ENCODE measurements at regions not wholly inside any gene's neighbourhood (a gene's known extent, or its start where the extent isn't known, plus 50 kb on each side); places are given as distances from the start of the nearest gene placed in this dataset.
"Not testable (repeated sequence)": the region's sequence is repeated elsewhere in the genome, so short reads cannot be mapped to it uniquely, and the experiment has no call there.

DNA sequence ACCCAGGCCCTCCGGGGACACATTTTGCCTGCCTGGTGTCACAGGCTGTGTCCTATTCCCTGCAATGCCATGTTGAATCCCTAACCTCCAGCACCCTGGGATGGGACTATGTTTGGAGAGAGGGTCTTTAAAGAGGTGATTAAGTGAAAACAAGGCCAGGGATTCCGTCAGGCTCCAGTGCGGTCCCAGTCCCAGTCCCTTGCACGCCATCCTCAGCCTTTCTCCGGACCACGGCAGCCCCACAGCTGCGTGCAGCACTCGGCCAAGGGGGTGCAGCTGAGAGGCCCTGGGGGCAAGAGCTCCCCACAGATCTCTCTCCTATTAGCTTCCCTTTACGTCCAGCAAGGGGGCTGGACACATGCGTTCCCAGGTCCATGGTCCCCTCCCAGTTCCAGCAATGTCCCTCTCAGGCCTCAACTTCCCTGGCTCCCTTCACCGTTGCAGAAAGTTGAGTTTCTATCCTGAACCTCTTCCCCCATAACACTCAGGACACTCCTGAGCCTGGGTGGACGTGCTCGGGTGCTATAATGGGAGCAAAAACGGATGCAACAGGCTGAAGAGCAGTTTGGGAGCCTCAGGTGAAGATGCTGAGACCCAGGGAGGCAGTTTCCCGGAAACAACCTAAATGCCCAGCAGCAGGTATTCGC, 1422.7 kb downstream of the BRD1 start:
- DNase-seq, result no peak

DNA sequence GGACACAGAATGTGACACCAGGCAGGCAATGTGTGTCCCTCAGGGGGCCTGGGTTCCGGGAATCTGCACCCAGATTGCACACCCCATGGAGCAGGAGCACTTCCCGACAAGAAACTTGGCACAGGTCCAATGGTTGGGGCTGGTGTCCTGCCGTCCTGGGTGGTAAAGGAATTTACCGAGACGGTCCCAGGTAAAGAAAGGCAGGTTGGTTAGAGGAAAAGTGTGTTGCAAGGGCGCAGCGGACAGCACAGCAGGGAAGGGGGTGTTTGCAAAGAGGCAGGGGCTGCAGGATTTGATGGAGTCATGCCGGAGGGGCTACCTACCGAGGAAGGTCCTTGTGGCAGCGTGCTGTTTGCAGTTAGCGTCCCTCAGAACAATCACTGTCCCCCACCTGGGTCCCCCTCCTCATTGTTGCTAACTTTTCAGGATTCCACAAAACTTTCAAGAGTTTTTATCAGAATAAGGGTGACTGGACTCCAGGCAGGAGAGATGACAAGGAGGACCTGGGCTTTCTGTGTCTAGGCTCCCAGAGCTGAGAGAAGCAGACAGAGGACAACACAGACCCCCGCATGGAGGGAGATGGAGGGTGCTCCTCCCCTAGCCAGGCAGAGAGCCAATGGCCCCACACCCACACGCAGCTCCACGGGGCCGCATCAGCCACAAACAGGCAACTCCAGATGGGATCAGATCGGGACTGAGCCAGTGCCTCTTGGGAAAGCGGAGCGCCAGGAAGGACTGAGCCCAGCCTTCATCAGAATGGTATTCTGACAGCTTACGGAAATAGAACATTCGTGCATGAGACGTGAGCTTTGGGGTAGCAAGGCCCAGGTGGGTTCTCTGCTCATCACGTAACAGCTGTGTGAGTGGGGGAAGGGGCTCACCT, 1423.9 kb downstream of the BRD1 start:
- no peak for DNase-seq

DNA sequence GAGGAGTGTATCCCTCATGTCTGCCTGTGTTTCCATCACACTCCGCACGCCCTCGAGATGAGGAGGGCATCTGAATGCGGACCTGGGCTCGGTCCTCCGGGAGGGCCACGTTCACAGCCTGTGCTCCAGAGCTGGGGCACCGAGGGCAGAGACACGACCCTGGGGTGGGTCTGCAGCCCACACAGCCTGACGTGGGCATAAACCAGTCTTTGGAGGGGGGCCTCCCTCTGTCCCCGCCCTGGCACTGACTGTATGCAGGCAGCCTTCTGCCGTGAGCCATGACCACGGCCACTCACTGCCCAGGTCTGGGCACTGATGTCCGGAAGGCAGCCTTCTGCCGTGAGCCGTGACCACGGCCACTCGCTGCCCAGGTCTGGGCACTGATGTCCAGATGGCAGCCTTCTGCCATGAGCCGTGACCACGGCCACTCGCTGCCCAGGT, 1425.1 kb downstream of the BRD1 start:
- DNase-seq, result no peak

DNA sequence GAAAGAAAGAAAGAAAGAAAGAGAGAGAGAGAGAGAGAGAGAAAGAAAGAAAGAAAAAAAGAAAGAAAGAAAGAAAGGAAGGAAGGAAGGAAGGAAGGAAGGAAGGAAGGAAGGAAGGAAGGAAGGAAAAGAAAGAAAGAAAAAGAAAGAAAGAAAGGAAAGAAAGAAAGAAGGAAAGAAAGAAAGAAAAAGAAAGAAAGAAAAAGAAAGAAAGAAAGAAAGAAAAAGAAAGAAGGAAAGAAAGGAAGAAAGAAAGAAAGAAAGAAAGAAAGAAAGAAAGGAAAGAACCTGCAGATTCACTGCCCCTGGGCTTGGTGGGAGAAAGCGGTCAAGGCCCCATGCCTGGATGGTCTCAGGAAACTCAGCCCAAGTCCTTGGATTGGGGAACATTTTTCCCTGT, 1426.2 kb downstream of the BRD1 start:
- DNase-seq, result not testable (repeated sequence)

DNA sequence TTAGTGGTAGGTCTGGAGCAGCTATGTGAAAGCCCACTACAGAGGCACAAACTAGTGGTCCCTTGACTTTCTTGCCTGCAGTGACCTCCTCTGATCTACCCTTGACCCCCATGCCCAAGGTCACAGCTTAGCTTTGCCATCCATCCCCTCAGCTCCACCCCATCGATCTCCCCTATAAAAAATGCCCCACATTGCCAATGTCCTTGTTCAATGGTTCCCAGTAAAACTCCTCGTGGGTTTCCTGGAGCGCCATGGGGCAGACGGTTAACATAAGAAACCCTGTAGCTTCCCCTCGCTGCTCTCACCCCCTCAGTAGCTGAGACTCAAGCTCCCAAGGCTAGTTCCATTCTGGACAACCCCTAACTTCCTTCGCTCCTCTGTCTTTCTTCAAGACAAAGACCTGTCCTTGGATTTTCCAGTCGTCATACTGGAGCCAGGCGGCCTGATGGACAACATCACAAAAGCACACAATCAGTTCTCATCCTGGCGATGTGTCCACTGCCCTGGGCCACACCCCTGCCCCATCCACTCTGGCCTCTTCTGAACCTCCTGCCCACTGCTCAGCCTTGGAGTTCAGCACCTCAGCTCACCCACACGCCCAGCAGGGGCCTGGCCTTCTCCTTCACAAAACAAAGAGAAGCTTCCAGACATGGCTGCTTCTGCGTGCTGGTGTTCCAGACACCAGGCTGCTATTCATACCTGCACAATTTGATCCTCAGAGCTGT, 1429.3 kb downstream of the BRD1 start:
- no peak for DNase-seq

DNA sequence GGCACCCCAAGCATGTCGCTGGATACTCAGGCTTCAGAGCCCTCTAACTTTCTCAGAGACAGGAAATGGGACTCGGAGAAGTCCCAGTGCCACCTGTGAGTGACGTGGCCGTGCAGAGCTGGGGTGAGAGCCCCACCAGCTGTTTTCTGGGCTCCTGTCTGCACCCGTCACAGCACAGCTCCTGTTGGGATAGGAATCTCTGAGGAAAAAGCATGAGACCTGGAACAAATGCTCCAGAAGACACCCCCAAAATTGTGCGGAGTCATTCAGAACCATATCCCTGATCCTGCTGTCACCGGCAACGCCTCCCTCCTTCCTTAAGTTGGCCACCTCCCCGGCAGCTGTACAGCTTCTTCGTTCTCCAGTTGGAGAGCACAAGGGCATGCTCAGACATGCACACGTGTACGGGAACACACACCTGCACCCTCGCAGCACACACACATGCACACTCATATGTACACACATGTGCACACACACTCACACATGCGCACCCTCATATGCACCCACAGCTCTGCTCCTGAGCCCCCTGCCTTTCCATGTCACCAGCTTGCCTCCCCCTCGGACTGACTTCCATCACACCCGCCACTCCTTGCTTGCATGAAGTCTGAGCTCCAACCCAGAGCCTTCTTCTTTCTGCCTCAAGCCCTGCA, 1430.0 kb downstream of the BRD1 start:
- no peak for DNase-seq

DNA sequence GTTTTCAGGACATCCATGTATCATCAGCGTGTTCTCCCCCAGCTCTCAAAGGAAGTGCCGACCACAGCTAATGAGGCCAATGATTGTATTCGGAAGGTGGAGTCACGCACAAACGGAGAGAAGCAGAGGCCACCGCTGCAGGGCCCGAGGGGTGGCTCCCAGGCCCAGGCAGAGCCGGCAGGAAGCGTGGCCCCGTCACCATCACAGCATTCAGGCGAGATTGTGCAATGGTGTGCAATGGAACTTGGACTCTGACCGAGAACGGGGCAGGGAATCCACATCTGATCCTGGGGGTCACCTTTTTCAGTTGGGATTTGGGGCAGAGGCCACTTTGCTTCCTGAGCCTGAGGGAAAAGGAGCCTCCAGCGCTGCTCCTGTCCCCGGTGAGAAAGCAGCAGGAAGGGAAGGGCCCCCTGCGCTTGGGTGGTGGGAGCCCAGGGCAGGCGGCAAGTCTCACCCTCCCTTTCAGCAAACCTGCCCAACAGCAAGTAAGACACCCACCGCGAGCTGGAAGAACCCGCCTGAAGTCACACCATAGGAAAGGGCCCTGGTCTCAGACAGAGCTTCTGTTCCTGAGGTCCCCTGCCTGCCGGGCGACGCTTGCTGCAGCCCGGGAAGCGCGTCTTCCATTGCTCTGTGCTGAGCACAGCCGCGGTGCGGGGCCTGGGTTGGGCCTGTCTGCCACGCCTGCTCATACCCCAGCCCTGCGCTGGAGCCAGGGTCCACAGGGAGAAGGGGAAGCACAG, 1430.7 kb downstream of the BRD1 start:
- DNase-seq, result no peak

DNA sequence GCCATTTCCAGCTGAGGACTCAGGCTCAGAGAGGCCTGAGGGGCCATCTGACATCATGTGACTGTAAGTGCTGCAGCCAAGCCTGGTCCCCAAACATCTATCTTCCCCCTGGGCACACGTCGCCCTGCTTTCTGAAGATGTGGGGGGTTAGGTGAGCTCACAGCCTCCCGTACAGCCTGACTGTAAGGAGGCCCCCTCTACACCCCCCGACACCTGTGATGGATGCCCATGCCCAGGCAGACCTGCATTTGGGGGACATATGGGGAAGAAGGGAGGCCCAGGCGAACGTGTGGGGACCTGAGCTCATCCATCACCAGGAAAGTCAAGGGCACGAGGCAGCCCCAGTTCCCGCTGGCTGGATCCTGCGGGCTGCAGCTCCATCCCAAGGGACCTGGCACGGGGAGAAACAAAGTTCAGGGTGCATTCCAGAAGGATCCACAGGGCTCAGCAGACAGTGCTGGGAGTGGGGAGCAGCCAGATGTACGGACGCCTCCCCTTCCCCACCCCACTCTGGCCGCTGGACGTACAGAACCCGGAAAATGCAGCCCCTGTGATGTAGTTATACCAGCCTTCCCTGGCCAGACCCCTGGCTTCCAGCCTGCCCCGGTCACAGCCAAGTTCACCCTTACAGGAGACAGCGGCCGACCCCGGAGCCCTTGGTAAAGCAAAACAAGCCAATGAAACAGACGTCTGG, 1431.4 kb downstream of the BRD1 start:
- no peak for DNase-seq

DNA sequence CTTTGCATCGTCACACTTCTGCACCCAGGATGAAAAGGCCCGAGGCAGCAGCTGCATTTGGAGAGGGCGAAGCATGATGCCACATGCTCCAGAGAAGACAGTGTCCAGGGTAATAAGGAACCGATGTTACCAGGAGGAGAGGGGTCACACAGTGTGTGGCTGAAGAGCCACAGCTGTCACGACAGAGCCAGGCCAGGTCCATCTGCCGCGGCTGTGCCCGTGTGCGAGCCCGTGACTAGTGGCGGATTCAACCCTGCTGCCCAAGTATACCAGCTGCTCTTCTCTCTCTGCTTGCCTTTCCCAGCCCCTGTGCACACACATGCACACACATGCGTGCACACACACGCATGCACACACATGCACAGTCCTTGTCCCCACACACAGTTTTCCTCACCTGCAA, 1432.5 kb downstream of the BRD1 start:
- no peak for DNase-seq

DNA sequence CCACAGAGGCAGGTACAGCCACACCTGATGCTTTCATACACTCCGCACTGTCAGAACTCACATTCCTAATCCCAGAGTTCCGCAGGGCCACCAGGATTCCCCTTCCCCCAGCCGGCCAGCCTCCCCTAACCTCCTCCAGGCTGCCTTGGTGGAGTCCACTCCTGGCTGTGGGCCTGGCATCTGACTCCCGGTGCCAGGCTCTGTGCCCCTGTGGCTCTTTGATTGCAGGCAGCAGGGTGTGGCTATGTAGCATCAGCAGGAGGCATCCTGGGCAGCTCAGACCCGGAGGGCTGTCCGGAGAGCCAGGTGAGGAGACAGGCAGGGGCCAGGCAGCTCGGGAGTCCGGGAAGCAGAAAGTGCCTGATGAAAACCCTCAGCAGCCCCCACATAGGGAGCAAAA, 1432.9 kb downstream of the BRD1 start:
- DNase-seq, result no peak

DNA sequence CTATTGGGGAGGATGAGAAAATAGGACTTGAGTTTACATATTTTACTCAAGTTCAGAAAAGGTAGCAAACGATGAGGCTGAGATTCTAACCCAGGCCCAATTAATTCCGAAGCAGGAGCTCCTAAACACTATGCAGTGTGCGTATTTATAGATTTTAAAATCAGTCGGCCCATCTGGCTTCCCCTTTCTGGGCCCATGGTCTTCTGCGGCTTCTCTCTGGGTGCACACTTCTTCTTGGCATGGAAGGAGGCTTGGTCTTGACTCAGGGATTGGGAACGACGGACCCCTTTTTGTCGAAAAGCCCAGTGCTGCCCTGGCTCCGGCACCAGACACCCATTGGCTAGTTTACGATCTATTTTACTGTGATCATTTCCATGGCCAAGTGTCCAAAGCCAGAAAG, 1433.8 kb downstream of the BRD1 start:
- no peak for DNase-seq

DNA sequence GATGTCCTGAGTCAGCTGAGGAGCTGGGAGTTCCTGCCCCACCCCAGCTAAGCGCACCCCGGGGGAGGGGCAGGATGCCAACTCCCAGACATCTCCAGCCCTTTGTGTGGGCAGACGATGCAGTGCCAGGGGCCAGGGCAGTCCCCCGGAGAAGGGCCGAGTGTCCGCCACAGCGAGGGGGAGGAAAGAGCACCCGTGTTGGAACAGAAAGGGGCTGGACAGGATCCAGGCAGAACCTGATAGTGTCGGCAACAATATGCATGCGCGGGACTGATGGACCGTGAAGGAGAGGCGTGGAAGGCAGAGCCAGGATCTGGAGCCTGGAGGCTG, 1434.7 kb downstream of the BRD1 start:
- no peak for DNase-seq

DNA sequence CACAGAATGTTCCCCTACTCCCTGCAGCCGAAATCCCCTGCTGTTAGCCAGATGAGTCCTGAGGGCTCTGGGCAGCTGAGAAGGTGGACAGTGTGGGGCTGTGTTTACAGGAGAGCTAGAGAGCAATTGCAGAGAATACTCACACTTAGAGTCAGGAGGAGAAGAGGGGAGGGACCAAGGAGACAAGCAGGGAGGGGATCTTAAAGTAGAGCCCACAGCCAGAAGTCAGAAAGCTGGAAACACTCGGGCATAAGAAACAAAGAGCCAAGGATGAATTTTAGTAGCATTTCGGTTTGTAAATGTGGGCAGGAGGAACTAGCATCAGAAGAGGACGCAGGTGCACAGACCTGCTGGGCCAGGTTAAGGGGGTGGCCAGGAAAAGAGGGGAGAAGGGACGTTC, 1435.9 kb downstream of the BRD1 start:
- DNase-seq, result no peak

DNA sequence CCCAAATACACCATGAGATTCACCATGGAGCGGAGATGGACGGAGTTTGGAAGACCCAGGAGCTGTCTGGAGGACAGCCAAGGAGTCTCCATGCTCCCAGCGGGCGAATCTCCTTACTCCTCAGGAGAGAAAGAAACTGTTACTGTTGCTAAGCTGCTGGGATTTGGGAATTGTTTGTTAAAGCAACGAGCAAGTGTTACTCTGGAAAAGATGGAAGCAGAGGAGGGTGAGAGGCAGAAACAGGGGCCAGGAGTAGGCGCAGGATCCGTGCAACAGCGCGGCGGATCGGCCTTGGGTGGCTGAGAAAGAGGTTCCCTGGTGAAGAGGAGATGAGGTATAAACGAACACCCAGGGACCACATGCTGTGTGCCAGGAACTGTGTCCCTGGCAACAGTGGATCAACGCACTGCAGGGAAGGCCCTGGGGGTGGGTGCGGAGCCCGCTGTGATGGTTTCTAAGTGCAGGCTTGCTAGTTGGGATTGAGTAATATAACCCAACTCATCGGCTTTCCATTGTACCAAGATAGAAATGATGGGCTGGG, 1436.4 kb downstream of the BRD1 start:
- no peak for DNase-seq

DNA sequence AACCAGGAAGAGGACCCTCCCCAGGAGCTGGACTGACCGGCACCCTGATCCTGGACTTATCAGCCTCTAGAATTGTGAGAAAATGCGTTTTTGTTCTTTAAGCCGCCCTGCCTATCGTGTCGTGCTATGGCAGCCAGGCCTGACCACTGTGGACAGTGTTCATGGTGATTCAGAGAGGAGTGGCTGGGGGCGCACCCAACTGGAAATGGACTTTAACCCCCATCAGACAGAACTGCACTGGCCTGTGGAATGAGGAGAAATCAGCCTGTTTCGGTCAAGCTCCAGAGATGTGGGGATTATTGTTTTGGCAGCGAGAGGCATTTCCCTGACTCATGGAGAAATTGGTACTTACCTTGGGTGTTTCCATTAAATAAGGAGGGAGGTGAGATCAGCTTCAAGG, 1437.8 kb downstream of the BRD1 start:
- no peak for DNase-seq

DNA sequence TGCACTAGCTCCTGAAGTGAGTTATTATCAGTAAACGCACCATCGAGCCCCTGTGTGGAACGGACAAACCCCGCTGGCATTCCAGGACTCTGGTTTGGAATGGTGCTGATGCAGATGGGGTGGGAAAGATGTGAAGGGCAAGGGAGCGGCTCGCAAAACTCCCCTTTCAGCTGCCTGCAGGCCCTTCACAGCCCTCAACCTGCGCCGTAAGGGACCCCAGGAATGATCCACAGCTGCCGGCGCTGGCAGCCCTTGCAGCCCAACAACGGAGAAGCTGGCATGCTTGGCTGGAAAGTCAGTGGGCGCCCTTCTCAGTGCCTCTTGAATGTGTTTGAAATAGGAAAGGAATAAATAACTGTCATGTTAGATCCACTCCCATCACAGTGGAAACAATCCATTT, 1445.5 kb downstream of the BRD1 start:
- DNase-seq, result no peak

DNA sequence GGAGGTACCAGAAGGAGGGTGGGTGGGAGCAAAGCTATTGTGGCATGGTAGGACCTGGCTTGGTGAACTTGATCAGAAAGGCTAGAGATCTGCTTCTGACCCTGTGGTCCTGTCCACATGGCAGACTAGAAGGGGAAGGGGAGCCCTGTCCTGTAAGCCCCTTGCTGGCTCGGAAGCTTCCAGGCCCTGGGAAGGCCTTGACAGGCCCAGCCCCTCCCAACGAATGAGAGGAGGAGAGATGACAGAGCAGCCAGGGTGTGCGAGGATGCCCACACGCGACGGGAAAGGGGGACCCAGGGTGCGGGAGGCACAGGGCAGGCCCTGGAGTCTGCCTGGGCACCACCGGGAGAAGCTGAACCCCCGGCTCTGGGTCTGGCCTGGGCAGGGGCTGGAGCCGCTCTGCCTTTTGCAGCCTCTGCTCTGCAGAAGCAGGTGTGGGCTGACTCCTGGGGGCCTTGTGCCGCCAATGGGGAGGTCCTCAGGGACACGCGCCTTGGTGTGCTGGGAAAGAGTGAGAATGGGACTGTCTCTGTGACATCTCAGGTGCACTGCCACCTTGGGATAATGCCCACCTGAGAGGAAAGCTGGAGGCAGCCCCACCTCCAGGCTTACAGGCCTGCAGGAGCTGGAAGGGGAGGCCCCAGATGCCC, 1447.5 kb downstream of the BRD1 start:
- no peak for DNase-seq

DNA sequence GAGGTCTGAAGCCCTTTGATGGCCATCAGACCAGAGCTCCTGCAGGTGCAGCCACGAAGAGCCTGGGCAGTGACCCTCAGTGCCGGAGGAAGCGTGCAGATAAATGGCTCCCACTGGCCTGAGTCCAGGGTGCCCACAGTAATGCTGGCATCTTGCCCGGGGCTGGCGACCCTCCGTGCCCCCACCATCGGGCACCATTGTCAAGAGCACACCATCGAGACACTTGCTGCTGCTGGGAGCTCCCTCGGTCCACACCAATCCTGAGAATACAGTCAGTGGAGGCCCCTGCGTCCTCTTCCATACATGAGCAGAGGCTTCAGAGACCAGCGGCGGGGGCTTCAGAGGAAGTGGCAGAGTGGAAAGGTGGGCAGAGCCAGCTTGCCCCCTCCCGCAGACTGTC, 1448.3 kb downstream of the BRD1 start:
- no peak for DNase-seq

DNA sequence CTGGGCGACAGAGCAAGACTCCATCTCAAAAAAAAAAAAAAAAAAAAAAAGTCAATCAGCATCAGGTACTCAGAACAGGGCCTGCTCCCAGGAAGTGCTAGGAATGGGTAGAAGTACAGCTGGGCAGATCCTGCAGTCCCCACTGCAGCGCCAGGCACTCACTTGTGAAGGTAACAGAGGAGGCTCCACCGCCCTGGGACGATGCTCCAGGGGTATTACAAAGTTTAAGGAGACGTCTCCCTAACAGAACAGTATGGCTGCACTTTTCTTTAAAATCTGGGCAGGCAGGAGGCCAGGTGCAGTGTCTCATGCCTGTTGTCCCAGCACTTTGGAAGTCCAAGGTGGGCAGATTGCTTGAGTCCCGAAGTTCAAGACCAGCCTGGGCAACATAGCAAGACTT, 1449.0 kb downstream of the BRD1 start:
- no peak for DNase-seq

DNA sequence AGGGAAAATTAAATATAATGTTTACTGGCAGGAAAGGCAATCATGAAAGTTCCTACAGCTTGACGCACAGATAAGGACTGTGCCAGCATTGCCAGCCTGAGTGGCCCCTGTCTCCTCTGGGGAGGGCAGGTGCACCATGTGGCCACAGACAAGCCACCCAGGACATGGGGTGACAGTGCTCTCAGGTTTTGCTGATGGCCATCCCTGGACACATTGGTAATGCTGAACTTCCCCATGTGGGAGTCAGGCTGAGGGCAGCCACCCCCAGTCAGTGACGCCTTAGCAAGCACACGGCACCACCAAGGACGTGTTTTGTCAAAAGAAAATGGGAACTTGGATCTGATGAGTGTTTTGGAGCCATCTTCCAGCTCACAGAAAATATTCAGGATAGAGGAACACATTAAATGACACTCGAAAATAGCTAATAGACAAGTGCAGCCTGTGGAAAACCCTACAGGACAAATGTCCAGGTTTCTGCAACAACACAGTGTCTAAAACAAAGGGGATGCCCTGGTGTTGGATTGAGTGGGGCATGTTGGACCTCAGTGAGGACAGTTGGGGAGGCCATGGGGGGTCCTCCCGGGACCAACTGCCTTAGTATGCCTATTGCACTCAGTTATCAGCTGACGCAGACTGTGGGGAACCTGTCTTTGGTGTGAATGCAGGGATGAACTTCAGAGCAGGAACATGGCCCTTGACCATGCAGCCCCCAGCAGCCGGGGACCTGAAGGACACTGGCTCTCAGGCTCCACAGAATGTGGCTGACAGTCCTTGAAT, 1450.5 kb downstream of the BRD1 start:
- no peak for DNase-seq
